SK-N-SH treated with all-trans-retinoic acid at 6 μM for 48 hours (cell line): ENCODE measurements at regions not wholly inside any gene's neighbourhood (a gene's known extent, or its start where the extent isn't known, plus 50 kb on each side); places are given as distances from the start of the nearest gene placed in this dataset.

ENCODE experiments used
- ATAC-seq: fragments of 200-7000 bp; cut with Tn5 transposase; 3 replicates; pipeline ENCODE4 v1.9.1; 2020; ENCODE audit warnings: mild to moderate bottlenecking, moderate library complexity
- ARNTL ChIP-seq: fragments of 450-650 bp; formaldehyde crosslinking; IDR thresholded peaks from 2 replicates; pipeline ENCODE4 v1.5.0; 2020; ENCODE audit warnings: low read depth, mild to moderate bottlenecking, moderate library complexity, borderline replicate concordance
- BACH2 ChIP-seq: fragments of 250-450 bp; sonication (Bioruptor Pico); IDR thresholded peaks from 2 replicates; pipeline ENCODE4 v1.9.0; 2021; ENCODE audit warnings: mild to moderate bottlenecking, borderline replicate concordance
- CSDC2 ChIP-seq: fragments of 250-450 bp; sonication (Bioruptor Pico); IDR thresholded peaks from 2 replicates; pipeline ENCODE4 v1.5.0; 2020; ENCODE audit warnings: mild to moderate bottlenecking, moderate library complexity
- ESRRG ChIP-seq: fragments of 250-450 bp; sonication (Bioruptor Pico); IDR thresholded peaks from 2 replicates; pipeline ENCODE4 v1.6.1; 2021; ENCODE audit warnings: mild to moderate bottlenecking
- GLIS3 ChIP-seq: fragments of 250-450 bp; sonication (Bioruptor Pico); IDR thresholded peaks from 2 replicates; pipeline ENCODE4 v1.5.0; 2020; ENCODE audit warnings: mild to moderate bottlenecking, moderate library complexity
- ISL1 ChIP-seq: fragments of 250-450 bp; sonication (Bioruptor Pico); IDR thresholded peaks from 2 replicates; pipeline ENCODE4 v2.1.2; 2022; ENCODE audit warnings: mild to moderate bottlenecking, moderate library complexity
- OSR1 ChIP-seq: fragments of 250-450 bp; sonication (Bioruptor Pico); IDR thresholded peaks from 2 replicates; pipeline ENCODE4 v1.8.0; 2022; ENCODE audit warnings: moderate library complexity, mild to moderate bottlenecking, inconsistent platforms
- PATZ1 ChIP-seq: fragments of 250-450 bp; sonication (Bioruptor Pico); IDR thresholded peaks from 2 replicates; pipeline ENCODE4 v1.8.0; 2020; ENCODE audit warnings: mild to moderate bottlenecking, moderate library complexity, borderline replicate concordance
- PPARA ChIP-seq: fragments of 250-450 bp; sonication (Bioruptor Pico); IDR thresholded peaks from 2 replicates; pipeline ENCODE4 v1.5.0; 2020; ENCODE audit warnings: mild to moderate bottlenecking, borderline replicate concordance
- TOX ChIP-seq: fragments of 250-450 bp; sonication (Bioruptor Pico); IDR thresholded peaks from 2 replicates; pipeline ENCODE4 v1.8.0; 2021; ENCODE audit warnings: mild to moderate bottlenecking, moderate library complexity, borderline replicate concordance
- ZC3H10 ChIP-seq: fragments of 250-450 bp; sonication (Bioruptor Pico); IDR thresholded peaks from 2 replicates; pipeline ENCODE4 v1.5.1; 2021; ENCODE audit warnings: mild to moderate bottlenecking, moderate library complexity
- ZFP3 ChIP-seq: fragments of 250-450 bp; sonication (Bioruptor Pico); IDR thresholded peaks from 2 replicates; pipeline ENCODE4 v1.5.0; 2020; ENCODE audit warnings: mild to moderate bottlenecking, moderate library complexity
- ZFP30 ChIP-seq: fragments of 450-650 bp; formaldehyde crosslinking; IDR thresholded peaks from 2 replicates; pipeline ENCODE4 v1.5.0; 2022; ENCODE audit warnings: mild to moderate bottlenecking, moderate library complexity
- ZNF565 ChIP-seq: fragments of 450-650 bp; formaldehyde crosslinking; conservative IDR thresholded peaks from 2 replicates; pipeline ENCODE4 v1.5.0; 2020; ENCODE audit warnings: low read depth, mild to moderate bottlenecking, moderate library complexity
- ZNF70 ChIP-seq: fragments of 450-650 bp; formaldehyde crosslinking; IDR thresholded peaks from 2 replicates; pipeline ENCODE4 v1.5.0; 2020; ENCODE audit warnings: mild to moderate bottlenecking, moderate library complexity
- ZNF8 ChIP-seq: fragments of 450-650 bp; formaldehyde crosslinking; IDR thresholded peaks from 2 replicates; pipeline ENCODE4 v1.5.0; 2020; ENCODE audit warnings: mild to moderate bottlenecking, moderate library complexity
- TF ChIP-seq, protein P1 (sequence below): fragments of 250-450 bp; sonication (Bioruptor Pico); IDR thresholded peaks from 2 replicates; pipeline ENCODE4 v1.5.0; 2020; ENCODE audit warnings: mild to moderate bottlenecking, moderate library complexity
- TF ChIP-seq, protein P2 (sequence below): fragments of 250-450 bp; sonication (Bioruptor Pico); IDR thresholded peaks from 2 replicates; pipeline ENCODE4 v1.5.1; 2021; ENCODE audit warnings: mild to moderate bottlenecking, moderate library complexity
- TF ChIP-seq, protein P3 (sequence below): fragments of 250-450 bp; sonication (Bioruptor Pico); IDR thresholded peaks from 2 replicates; pipeline ENCODE4 v1.5.1; 2020; ENCODE audit warnings: low read depth, mild to moderate bottlenecking, moderate library complexity

- TF ChIP-seq ISL1 (CRISPR knock-in tag) (no peak), BACH2 (CRISPR knock-in tag) (no peak), ZNF565 (CRISPR knock-in tag) (no peak), ZFP3 (CRISPR knock-in tag) (no peak), ESRRG (CRISPR knock-in tag) (no peak), TOX (CRISPR knock-in tag) (no peak), ARNTL (CRISPR knock-in tag) (no peak), PATZ1 (CRISPR knock-in tag) (no peak), OSR1 (CRISPR knock-in tag) (no peak), ZNF70 (CRISPR knock-in tag) (no peak)
- TF ChIP-seq, protein P1, sequence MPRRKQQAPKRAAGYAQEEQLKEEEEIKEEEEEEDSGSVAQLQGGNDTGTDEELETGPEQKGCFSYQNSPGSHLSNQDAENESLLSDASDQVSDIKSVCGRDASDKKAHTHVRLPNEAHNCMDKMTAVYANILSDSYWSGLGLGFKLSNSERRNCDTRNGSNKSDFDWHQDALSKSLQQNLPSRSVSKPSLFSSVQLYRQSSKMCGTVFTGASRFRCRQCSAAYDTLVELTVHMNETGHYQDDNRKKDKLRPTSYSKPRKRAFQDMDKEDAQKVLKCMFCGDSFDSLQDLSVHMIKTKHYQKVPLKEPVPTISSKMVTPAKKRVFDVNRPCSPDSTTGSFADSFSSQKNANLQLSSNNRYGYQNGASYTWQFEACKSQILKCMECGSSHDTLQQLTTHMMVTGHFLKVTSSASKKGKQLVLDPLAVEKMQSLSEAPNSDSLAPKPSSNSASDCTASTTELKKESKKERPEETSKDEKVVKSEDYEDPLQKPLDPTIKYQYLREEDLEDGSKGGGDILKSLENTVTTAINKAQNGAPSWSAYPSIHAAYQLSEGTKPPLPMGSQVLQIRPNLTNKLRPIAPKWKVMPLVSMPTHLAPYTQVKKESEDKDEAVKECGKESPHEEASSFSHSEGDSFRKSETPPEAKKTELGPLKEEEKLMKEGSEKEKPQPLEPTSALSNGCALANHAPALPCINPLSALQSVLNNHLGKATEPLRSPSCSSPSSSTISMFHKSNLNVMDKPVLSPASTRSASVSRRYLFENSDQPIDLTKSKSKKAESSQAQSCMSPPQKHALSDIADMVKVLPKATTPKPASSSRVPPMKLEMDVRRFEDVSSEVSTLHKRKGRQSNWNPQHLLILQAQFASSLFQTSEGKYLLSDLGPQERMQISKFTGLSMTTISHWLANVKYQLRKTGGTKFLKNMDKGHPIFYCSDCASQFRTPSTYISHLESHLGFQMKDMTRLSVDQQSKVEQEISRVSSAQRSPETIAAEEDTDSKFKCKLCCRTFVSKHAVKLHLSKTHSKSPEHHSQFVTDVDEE (CRISPR knock-in tag), result no peak
- ATAC-seq, result no peak
Measured at GRCh38 chr3:64801856-64802255, 114.1 kb upstream of the ADAMTS9 start.

DNA sequence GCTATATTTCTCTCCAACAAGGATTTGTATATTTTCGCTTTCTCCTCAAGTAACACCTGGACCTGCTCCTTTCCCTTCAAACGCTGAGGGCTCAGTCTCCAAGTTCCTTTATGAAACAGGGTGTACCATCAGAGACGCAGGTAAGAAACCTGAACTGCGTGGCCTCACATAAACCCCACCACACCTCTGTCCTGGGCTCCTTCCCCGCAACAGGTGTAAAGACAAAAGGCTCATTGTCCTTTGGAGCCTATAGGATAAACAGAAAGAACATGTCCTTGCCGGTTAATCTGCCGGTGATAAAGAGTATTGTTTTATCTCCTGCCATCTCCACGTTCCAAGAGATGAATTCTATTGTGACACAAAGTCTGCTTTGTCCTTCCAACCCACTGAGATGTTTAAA is 111.8 kb upstream of the ADAMTS9 start:
- no peak for TF ChIP-seq ZC3H10 (CRISPR knock-in tag)
- TF ChIP-seq, protein P2, sequence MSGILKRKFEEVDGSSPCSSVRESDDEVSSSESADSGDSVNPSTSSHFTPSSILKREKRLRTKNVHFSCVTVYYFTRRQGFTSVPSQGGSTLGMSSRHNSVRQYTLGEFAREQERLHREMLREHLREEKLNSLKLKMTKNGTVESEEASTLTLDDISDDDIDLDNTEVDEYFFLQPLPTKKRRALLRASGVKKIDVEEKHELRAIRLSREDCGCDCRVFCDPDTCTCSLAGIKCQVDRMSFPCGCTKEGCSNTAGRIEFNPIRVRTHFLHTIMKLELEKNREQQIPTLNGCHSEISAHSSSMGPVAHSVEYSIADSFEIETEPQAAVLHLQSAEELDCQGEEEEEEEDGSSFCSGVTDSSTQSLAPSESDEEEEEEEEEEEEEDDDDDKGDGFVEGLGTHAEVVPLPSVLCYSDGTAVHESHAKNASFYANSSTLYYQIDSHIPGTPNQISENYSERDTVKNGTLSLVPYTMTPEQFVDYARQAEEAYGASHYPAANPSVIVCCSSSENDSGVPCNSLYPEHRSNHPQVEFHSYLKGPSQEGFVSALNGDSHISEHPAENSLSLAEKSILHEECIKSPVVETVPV, result no peak
- TF ChIP-seq ESRRG (CRISPR knock-in tag), result no peak
- TF ChIP-seq ISL1 (CRISPR knock-in tag), result no peak
- TF ChIP-seq, protein P3, sequence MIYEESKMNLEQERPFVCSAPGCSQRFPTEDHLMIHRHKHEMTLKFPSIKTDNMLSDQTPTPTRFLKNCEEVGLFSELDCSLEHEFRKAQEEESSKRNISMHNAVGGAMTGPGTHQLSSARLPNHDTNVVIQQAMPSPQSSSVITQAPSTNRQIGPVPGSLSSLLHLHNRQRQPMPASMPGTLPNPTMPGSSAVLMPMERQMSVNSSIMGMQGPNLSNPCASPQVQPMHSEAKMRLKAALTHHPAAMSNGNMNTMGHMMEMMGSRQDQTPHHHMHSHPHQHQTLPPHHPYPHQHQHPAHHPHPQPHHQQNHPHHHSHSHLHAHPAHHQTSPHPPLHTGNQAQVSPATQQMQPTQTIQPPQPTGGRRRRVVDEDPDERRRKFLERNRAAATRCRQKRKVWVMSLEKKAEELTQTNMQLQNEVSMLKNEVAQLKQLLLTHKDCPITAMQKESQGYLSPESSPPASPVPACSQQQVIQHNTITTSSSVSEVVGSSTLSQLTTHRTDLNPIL (CRISPR knock-in tag), result no peak
- TF ChIP-seq ZNF8 (CRISPR knock-in tag), result no peak
- ATAC-seq, result no peak

- TF ChIP-seq ZFP3 (CRISPR knock-in tag) (no peak), ZNF8 (CRISPR knock-in tag) (no peak), GLIS3 (no peak)
- no peak for ATAC-seq
Measured at GRCh38 chr3:64798316-64798715, 110.5 kb upstream of the ADAMTS9 start.

DNA sequence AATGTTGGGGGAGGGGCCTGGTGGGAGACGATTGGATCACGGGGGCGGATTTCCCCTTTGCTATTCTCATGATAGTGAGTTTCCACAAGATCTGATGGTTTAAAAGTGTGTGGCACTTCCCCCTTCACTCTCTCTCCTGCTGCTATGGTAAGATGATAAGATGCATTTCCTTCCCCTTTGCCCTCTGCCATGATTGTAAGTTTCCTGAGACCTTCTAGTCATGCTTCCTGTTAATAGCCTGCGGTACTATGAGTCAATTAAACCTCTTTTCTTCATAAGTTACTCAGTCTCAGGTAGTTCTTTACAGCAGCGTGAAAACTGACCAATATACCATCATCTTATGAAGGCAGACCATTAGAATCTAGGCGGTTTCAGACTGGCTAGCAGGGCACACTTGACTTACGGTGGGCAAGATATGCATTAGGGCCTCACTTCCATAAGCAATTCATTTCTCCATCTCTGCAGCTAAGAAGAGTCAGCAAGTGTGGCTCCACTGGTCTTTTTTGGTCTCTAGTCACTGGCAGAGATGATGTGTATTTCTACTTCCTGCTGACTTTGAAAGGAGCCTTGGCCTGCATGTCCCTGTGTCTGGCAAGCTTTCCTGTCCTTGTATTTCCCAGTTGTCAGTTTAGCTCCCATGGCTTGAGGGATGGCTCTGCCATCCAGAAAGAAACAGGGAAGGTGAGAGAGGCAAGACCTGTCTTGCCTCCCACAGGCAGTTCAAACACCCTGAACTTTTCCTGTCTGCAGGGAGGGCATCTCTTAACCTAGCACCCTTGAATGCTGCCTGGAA is 109.0 kb upstream of the ADAMTS9 start:
- TF ChIP-seq, protein P3 (CRISPR knock-in tag), result no peak
- TF ChIP-seq OSR1 (CRISPR knock-in tag) (no peak), CSDC2 (CRISPR knock-in tag) (no peak), PPARA (CRISPR knock-in tag) (no peak), ESRRG (CRISPR knock-in tag) (no peak), ZFP30 (CRISPR knock-in tag) (no peak), ZNF70 (CRISPR knock-in tag) (no peak), ZNF565 (CRISPR knock-in tag) (no peak), ZFP3 (CRISPR knock-in tag) (no peak), ARNTL (CRISPR knock-in tag) (no peak)
- ATAC-seq, result no peak
